ENCODE measurements at regions not wholly inside any gene's neighbourhood (a gene's known extent, or its start where the extent isn't known, plus 50 kb on each side); places are given as distances from the start of the nearest gene placed in this dataset.

- no peak for TF ChIP-seq POLR2A (IDR thresholded peaks at IDR 0.05)
- TF ChIP-seq, protein P1, sequence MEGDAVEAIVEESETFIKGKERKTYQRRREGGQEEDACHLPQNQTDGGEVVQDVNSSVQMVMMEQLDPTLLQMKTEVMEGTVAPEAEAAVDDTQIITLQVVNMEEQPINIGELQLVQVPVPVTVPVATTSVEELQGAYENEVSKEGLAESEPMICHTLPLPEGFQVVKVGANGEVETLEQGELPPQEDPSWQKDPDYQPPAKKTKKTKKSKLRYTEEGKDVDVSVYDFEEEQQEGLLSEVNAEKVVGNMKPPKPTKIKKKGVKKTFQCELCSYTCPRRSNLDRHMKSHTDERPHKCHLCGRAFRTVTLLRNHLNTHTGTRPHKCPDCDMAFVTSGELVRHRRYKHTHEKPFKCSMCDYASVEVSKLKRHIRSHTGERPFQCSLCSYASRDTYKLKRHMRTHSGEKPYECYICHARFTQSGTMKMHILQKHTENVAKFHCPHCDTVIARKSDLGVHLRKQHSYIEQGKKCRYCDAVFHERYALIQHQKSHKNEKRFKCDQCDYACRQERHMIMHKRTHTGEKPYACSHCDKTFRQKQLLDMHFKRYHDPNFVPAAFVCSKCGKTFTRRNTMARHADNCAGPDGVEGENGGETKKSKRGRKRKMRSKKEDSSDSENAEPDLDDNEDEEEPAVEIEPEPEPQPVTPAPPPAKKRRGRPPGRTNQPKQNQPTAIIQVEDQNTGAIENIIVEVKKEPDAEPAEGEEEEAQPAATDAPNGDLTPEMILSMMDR (IDR thresholded peaks at IDR 0.05) = no peak
These were observed 149.6 kb upstream of the DDIT4L start for GRCh38 chr4:100339870-100340269.
